ENCODE measurements at regions not wholly inside any gene's neighbourhood (a gene's known extent, or its start where the extent isn't known, plus 50 kb on each side); places are given as distances from the start of the nearest gene placed in this dataset.

DNA sequence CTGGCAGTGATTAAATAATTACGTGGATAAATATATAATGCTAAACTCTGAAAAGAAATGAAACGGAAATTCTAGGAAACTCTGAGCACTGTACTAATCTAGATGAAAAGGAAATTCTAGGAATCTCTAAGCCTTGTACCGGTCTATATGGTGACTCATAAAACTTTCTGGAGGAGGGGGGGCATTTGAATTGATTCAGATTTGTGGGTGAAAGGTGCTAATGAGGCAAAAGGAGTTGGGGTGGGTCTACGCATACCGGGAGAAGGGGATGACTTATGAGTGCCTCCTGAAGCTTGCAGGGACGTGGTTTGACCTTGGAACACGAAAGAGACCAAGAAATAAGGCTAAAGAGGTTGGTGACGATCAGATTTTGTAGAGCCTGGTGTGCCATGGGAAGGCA lies 151.7 kb upstream of the CASK start:
- no peak for DNase-seq (ENCODE audit: low read depth in 2 of 2)
- no peak overlapping the region for H3K4me3 ChIP-seq (replicated peaks in 1 of 2; ENCODE audit: low read depth in 2 of 2, low read length in 2 of 2)
- TF ChIP-seq CTCF (IDR thresholded peaks at IDR 0.05; ENCODE audit: low read depth, low read length): no peak

DNA sequence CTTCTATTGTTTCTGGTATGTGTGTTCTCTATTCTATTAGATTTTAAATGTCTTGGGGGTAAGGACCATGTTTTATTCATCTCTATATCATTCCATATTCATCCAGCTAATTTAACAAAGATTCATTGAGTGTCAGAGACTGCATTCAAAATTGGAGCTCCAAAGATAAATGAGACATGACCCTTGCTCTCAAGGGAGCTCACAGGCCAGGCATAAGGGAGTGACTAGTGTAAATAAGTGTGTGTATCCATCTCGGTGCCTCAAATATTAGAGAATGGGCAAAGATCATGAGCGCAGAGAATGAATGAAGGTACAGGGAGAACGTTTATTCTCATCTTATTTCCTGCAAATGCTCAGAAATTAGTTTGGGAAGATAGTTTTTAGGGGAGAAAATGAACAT lies 150.1 kb upstream of the CASK start:
- TF ChIP-seq CTCF (IDR thresholded peaks at IDR 0.05; ENCODE audit: low read depth, low read length): no peak
- DNase-seq (ENCODE audit: low read depth in 2 of 2): no peak
- no peak overlapping the region for H3K4me3 ChIP-seq (replicated peaks in 1 of 2; ENCODE audit: low read depth in 2 of 2, low read length in 2 of 2)

DNA sequence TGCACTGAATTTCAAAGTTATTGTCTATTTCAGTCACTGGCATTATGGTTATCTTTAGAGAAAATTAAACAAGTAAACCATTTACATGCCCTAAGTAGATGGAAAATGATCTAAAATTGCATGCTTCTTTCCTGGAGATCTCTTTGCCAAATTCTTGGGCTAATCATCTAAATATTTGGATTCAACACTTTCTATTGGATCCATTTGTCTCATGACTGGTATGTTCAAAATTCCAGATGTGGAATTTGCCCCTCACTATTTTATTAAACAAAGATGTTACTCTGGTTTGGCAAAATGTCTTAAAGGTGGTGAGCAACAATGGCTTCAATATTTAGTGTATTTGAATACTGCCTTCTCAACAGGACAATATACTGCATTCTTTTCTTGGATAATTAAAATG lies 147.5 kb upstream of the CASK start:
- no peak overlapping the region for H3K4me3 ChIP-seq (replicated peaks in 1 of 2; ENCODE audit: low read depth in 2 of 2, low read length in 2 of 2)
- TF ChIP-seq CTCF (IDR thresholded peaks at IDR 0.05; ENCODE audit: low read depth, low read length): no peak
- no peak for DNase-seq (ENCODE audit: low read depth in 2 of 2)

DNA sequence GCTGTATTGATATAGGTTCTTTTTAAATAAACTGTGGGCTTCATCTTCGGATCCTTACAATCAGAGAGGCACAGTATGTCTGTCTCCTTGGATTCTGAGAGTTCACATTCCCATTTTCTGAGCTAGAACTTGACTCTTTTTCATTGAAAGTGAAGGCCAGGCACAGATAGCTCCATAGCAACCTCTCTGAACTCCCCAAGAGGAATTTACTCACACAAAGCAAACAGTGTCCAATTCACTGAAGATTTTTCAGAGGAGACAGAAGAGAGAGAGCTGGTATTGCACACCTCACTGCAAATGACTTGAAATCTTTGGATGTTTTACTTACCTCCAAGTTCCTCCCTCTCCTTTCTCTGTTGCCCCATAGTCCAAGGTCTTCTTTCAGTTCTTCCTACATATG lies 130.9 kb upstream of the CASK start:
- no peak for TF ChIP-seq CTCF (IDR thresholded peaks at IDR 0.05; ENCODE audit: low read depth, low read length)
- DNase-seq (ENCODE audit: low read depth in 2 of 2): peak in 1 of 2 donors; percentile 1

GRCh38 chrX:42050345-42050744 lies 127.0 kb upstream of the CASK start:
- DNase-seq (ENCODE audit: low read depth in 2 of 2): no peak
- H3K4me3 ChIP-seq (replicated peaks in 1 of 2; ENCODE audit: low read depth in 2 of 2, low read length in 2 of 2): no peak overlapping the region
- TF ChIP-seq CTCF (IDR thresholded peaks at IDR 0.05; ENCODE audit: low read depth, low read length): no peak

More for the DNA sequence above, 130.9 kb upstream of the CASK start:
- no peak overlapping the region for H3K4me3 ChIP-seq (replicated peaks in 1 of 2; ENCODE audit: low read depth in 2 of 2, low read length in 2 of 2)

DNA sequence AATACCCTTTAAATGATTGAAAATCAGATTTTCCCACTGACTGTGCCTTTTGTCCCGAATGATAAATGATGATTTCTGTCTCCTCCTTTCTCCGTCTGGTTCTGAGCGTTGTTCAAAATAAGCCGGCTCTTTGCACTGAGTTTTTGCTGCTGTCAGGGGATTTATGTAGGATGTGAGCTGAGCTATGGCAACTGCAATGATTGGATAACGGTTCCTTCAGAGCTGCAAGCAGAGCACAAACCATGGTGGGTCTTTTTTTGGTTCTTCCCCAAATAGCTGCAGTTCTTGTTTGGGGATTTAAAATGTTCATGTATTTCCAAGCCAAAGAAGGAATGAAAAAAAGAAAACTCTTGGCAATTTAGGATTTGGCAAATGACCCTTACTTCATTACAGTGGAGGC lies 124.5 kb upstream of the CASK start:
- H3K4me3 ChIP-seq (replicated peaks in 1 of 2; ENCODE audit: low read depth in 2 of 2, low read length in 2 of 2): no peak overlapping the region
- no peak for DNase-seq (ENCODE audit: low read depth in 2 of 2)
- TF ChIP-seq CTCF (IDR thresholded peaks at IDR 0.05; ENCODE audit: low read depth, low read length): no peak

GRCh38 chrX:42028109-42028508 lies 104.8 kb upstream of the CASK start:
- H3K4me3 ChIP-seq (replicated peaks in 1 of 2; ENCODE audit: low read depth in 2 of 2, low read length in 2 of 2): no peak overlapping the region
- no peak for TF ChIP-seq CTCF (IDR thresholded peaks at IDR 0.05; ENCODE audit: low read depth, low read length)
- DNase-seq (ENCODE audit: low read depth in 2 of 2): no peak
